Stimulated activated naive CD8-positive, alpha-beta T cell treated with anti-CD3 and anti-CD28 coated beads, Interleukin-15, amount 100 ng/mL, for 72 hours (primary cell): ENCODE measurements at regions not wholly inside any gene's neighbourhood (a gene's known extent, or its start where the extent isn't known, plus 50 kb on each side); places are given as distances from the start of the nearest gene placed in this dataset.
"Not testable (repeated sequence)": the region's sequence is repeated elsewhere in the genome, so short reads cannot be mapped to it uniquely, and the experiment has no call there.

Experiments
- ATAC-seq: fragments of 150-1000 bp; cut with Tn5 transposase; 2 replicates; pipeline ENCODE4 v1.10.0; 2021; ENCODE audit warnings: mild to moderate bottlenecking, moderate library complexity
- DNase-seq, 2 donors: peaks; one replicate each; pipeline ENCODE4 v3.0.0; 2021 to 2022
- H3K27ac Mint-ChIP-seq, 2 donors: one replicate each; pipeline ENCODE4 v1.8.0; 2022; ENCODE audit warnings: mild to moderate bottlenecking in 2 of 2, mixed read lengths in 2 of 2, moderate library complexity in 2 of 2
- H3K27me3 Mint-ChIP-seq: one replicate; pipeline ENCODE4 v1.8.0; 2022; ENCODE audit warnings: mixed read lengths
- H3K4me1 Mint-ChIP-seq: one replicate; pipeline ENCODE4 v1.8.0; 2022; ENCODE audit warnings: mild to moderate bottlenecking, mixed read lengths
- H3K4me3 Mint-ChIP-seq, 2 donors: one replicate each; pipeline ENCODE4 v1.8.0; 2022; ENCODE audit warnings: mild to moderate bottlenecking in 2 of 2, mixed read lengths in 2 of 2, moderate library complexity in 1 of 2
- H3K9me3 Mint-ChIP-seq, 2 donors: one replicate each; pipeline ENCODE4 v1.8.0; 2022; ENCODE audit warnings: mixed read lengths in 2 of 2

- DNase-seq (no peak), ATAC-seq (no peak)
- Mint-ChIP-seq H3K4me1 (no peaks in the 10 kb centered on the region), H3K4me3 (no peak overlapping the region), H3K9me3 (no peaks in the 10 kb centered on the region), H3K27ac (no peak overlapping the region), H3K27me3 (no peaks in the 10 kb centered on the region)
Measured at GRCh38 chr19:14265290-14266036, 59.5 kb upstream of the ADGRL1 start.

DNA sequence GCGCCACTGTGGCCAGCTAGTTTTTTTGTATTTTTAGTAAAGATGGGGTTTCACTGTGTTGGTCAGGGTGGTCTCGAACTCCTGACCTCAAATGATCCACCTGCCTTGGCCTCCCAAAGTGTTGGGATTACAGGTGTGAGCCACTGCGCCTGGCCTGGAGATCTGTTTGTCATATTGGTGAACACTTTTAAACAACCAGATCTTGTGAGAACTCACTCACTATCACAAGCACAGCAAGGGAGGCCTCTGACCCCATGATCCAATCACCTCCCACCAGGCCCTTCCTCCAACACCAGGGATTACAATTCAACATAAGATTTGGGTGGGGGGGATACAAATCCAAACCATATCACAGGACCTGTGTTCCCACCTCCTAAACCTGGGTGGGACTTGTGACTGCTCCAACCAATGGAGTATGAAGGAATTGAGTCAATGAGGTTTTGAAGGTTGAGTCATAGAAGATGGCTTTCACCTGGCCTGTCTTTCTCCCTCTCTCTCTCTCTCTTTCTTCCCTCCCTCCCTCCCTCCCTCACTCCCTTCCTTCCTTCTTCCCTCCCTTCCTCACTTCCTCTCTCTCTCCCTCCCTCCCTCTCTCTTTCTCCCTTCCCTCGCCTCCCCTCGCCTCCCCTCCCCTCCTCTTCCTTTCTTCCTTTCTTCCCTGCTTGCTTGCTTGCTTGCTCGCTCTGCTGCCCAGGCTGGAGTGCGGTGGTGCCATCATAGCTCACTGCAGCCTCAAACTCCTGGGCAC lies 50.1 kb upstream of the ADGRL1 start:
- DNase-seq, H3K9me3 Mint-ChIP-seq, H3K4me3 Mint-ChIP-seq, H3K27me3 Mint-ChIP-seq: not testable (repeated sequence)
- H3K4me1 Mint-ChIP-seq = peaks cover 17% of the 10 kb centered on the region
- peak; percentile 81 for ATAC-seq
- peak overlapping the region in 1 of 2 donors; percentile 42 for H3K27ac Mint-ChIP-seq
